GM19438 (cell line): ENCODE measurements at regions not wholly inside any gene's neighbourhood (a gene's known extent, or its start where the extent isn't known, plus 50 kb on each side); places are given as distances from the start of the nearest gene placed in this dataset.

Source experiments
- ATAC-seq: cut with Tn5 transposase; IDR thresholded peaks from one replicate; pipeline ENCODE4 v1.9.1; 2021; ENCODE audit warnings: low read depth; ENCODE audit not compliant: unreplicated experiment

GRCh38 chr2:138979131-138979785 is 199.1 kb upstream of the NXPH2 start:
- no peak for ATAC-seq

GRCh38 chr2:138974651-138975050 is 194.5 kb upstream of the NXPH2 start:
- no peak for ATAC-seq

GRCh38 chr2:138964418-138964817 is 184.2 kb upstream of the NXPH2 start:
- no peak for ATAC-seq

- no peak for ATAC-seq
Measured at GRCh38 chr2:138962686-138963085, 182.5 kb upstream of the NXPH2 start.

- no peak for ATAC-seq
Measured at GRCh38 chr2:138960191-138960590, 180.0 kb upstream of the NXPH2 start.

GRCh38 chr2:138959031-138959430 is 178.8 kb upstream of the NXPH2 start:
- no peak for ATAC-seq

- ATAC-seq = no peak
Measured at GRCh38 chr2:138956116-138956515, 175.9 kb upstream of the NXPH2 start.

GRCh38 chr2:138950486-138950885 is 170.3 kb upstream of the NXPH2 start:
- no peak for ATAC-seq

- ATAC-seq = no peak
Measured at GRCh38 chr2:138949517-138949916, 169.3 kb upstream of the NXPH2 start.

- ATAC-seq = no peak
Measured at GRCh38 chr2:138948070-138948539, 167.9 kb upstream of the NXPH2 start.

- ATAC-seq = no peak
Measured at GRCh38 chr2:138943470-138943869, 163.3 kb upstream of the NXPH2 start.

GRCh38 chr2:138942466-138942865 is 162.3 kb upstream of the NXPH2 start:
- ATAC-seq = no peak

GRCh38 chr2:138931284-138932256 is 151.4 kb upstream of the NXPH2 start:
- no peak for ATAC-seq

- no peak for ATAC-seq
Measured at GRCh38 chr2:138930571-138930970, 150.4 kb upstream of the NXPH2 start.

GRCh38 chr2:138928374-138929021 is 148.3 kb upstream of the NXPH2 start:
- no peak for ATAC-seq

GRCh38 chr2:138922973-138923563 is 142.9 kb upstream of the NXPH2 start:
- ATAC-seq = no peak

GRCh38 chr2:138919120-138919747 is 139.0 kb upstream of the NXPH2 start:
- no peak for ATAC-seq

- no peak for ATAC-seq
Measured at GRCh38 chr2:138910427-138910826, 130.2 kb upstream of the NXPH2 start.

GRCh38 chr2:138906549-138906948 is 126.4 kb upstream of the NXPH2 start:
- no peak for ATAC-seq

- ATAC-seq = no peak
Measured at GRCh38 chr2:138902239-138902871, 122.2 kb upstream of the NXPH2 start.
